Progenitor cell of endocrine pancreas (in vitro differentiated cells): ENCODE measurements at regions not wholly inside any gene's neighbourhood (a gene's known extent, or its start where the extent isn't known, plus 50 kb on each side); places are given as distances from the start of the nearest gene placed in this dataset.

Experiments
- DNase-seq: peaks from one replicate; pipeline ENCODE4 v3.0.0; 2021; ENCODE audit warnings: low spot score; ENCODE audit not compliant: unreplicated experiment
- H3K27ac Mint-ChIP-seq: 2 replicates; pipeline ENCODE4 v1.8.0; 2021; ENCODE audit warnings: mild to moderate bottlenecking, moderate library complexity, mixed read lengths
- H3K27me3 Mint-ChIP-seq: 2 replicates; pipeline ENCODE4 v1.8.0; 2021; ENCODE audit warnings: mixed read lengths
- H3K36me3 Mint-ChIP-seq: 2 replicates; pipeline ENCODE4 v1.8.0; 2022; ENCODE audit warnings: mixed read lengths; ENCODE audit not compliant: insufficient read depth
- H3K4me1 Mint-ChIP-seq: 2 replicates; pipeline ENCODE4 v1.8.0; 2021; ENCODE audit warnings: low read depth, mixed read lengths
- H3K4me3 Mint-ChIP-seq: 2 replicates; pipeline ENCODE4 v1.8.0; 2021; ENCODE audit warnings: low read depth, mild to moderate bottlenecking, moderate library complexity, mixed read lengths
- H3K9me3 Mint-ChIP-seq: 2 replicates; pipeline ENCODE4 v1.8.0; 2021; ENCODE audit warnings: low read depth, mixed read lengths
- CTCF ChIP-seq: fragments of 200-600 bp; sonication (generic); IDR thresholded peaks from one replicate; pipeline ENCODE4 v1.5.0; 2021; ENCODE audit warnings: antibody characterized with exemption, mild to moderate bottlenecking; ENCODE audit not compliant: unreplicated experiment

GRCh38 chr9:78525986-78526560, 229.1 kb downstream of the PSAT1 start:
- H3K36me3 Mint-ChIP-seq = peaks cover 4% of the 10 kb centered on the region
- H3K27me3 Mint-ChIP-seq = no peaks in the 10 kb centered on the region
- H3K27ac Mint-ChIP-seq = no peak overlapping the region
- H3K4me3 Mint-ChIP-seq = no peak overlapping the region
- DNase-seq = no peak
- TF ChIP-seq CTCF = no peak
- H3K4me1 Mint-ChIP-seq = no peaks in the 10 kb centered on the region
- peaks cover 7% of the 10 kb centered on the region for H3K9me3 Mint-ChIP-seq

- no peaks in the 10 kb centered on the region for H3K9me3 Mint-ChIP-seq
- no peak overlapping the region for H3K4me3 Mint-ChIP-seq
- no peak overlapping the region for H3K27ac Mint-ChIP-seq
- no peak for DNase-seq
- no peaks in the 10 kb centered on the region for H3K36me3 Mint-ChIP-seq
- no peaks in the 10 kb centered on the region for H3K27me3 Mint-ChIP-seq
- TF ChIP-seq CTCF = no peak
- no peaks in the 10 kb centered on the region for H3K4me1 Mint-ChIP-seq
Measured at GRCh38 chr9:78533500-78533899, 236.6 kb downstream of the PSAT1 start.

GRCh38 chr9:78539188-78539587, 242.3 kb downstream of the PSAT1 start:
- Mint-ChIP-seq H3K4me3 (no peak overlapping the region), H3K9me3 (no peaks in the 10 kb centered on the region), H3K4me1 (peaks cover 43% of the 10 kb centered on the region), H3K36me3 (no peaks in the 10 kb centered on the region), H3K27me3 (no peaks in the 10 kb centered on the region), H3K27ac (peak overlapping the region; percentile 53)
- DNase-seq = no peak
- TF ChIP-seq CTCF = no peak

- no peak for TF ChIP-seq CTCF
- peak overlapping the region; percentile 10 for H3K27ac Mint-ChIP-seq
- H3K9me3 Mint-ChIP-seq = no peaks in the 10 kb centered on the region
- H3K4me3 Mint-ChIP-seq = no peak overlapping the region
- no peaks in the 10 kb centered on the region for H3K27me3 Mint-ChIP-seq
- no peak for DNase-seq
- H3K4me1 Mint-ChIP-seq = peaks cover 43% of the 10 kb centered on the region
- no peaks in the 10 kb centered on the region for H3K36me3 Mint-ChIP-seq
Measured at GRCh38 chr9:78539904-78540303, 243.0 kb downstream of the PSAT1 start.

GRCh38 chr9:78541868-78542443, 245.0 kb downstream of the PSAT1 start:
- Mint-ChIP-seq H3K27ac (peak overlapping the region; percentile 89), H3K4me1 (peaks cover 43% of the 10 kb centered on the region), H3K27me3 (no peaks in the 10 kb centered on the region), H3K4me3 (peak overlapping the region; percentile 59), H3K36me3 (no peaks in the 10 kb centered on the region), H3K9me3 (no peaks in the 10 kb centered on the region)
- no peak for TF ChIP-seq CTCF
- DNase-seq = no peak
